Amygdala (tissue), 56 donors: ENCODE measurements at regions not wholly inside any gene's neighbourhood (a gene's known extent, or its start where the extent isn't known, plus 50 kb on each side); places are given as distances from the start of the nearest gene placed in this dataset.
"Not testable (repeated sequence)": the region's sequence is repeated elsewhere in the genome, so short reads cannot be mapped to it uniquely, and the experiment has no call there.

ENCODE experiments used
- DNase-seq, 56 donors: peaks; one replicate each; lab custom pipeline; 2025; lab: John Stamatoyannopoulos, UW

DNA sequence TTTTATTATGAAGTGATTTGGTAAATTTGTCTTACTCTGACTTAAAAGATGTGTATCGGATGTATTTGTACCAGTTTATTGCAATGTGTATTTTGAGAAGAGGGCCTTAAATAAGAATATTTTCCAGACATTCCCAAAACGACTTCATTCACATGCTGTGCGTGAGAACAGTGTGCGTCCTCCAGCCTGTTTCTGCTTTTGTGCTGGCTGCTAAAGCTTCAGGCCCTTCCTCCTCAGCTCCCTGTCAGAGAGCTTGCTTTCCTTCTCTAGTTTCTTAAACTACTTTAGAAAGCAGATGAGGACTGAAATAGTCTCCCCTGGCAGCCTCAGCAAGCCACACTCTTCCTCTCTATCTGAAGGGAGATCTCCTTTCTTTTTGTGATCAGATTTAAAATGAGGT is 157.8 kb downstream of the SAMD5 start:
- DNase-seq = peak in 1 of 56 donors; percentile 2

GRCh38 chr6:147667082-147667481 is 158.6 kb downstream of the SAMD5 start:
- no peak for DNase-seq

- DNase-seq = no peak
Observed at GRCh38 chr6:147674099-147674498, 165.6 kb downstream of the SAMD5 start.

DNA sequence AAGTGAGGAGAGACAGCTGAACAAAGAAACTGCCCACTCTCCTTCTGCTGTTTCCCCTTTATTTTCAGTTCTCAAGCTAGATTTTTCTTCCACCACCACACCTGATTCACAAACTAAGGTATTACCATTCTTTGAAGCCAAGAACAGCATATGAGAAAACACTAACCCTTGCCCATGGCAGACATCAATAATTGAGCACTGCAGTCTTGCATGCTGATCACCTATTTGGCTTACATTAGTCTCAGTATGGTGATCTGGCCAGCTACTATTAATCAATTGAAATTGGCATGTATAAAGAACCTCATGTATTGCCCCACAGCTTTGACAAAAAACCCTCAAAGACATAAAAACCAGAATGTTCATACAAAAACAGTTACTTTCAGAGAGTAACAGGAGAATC is 166.3 kb downstream of the SAMD5 start:
- DNase-seq = no peak

DNA sequence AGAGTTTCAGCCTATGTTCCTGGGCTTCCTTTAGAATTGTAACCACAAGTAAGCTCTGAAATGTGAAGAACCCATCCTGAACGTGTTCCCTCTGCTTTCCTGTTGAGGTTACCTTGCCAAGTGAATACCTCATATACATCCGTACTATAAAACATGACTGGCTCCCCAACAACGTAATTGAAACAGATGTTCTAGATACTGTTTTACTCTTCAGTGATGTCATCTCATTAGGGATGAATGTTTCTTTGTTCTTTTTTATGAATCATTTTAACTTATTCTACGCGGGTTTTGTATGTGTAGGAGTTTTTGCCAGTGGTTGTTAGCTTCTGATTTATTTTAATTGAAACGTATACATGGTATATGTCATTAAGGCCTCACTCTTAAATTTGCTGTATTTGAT is 166.8 kb downstream of the SAMD5 start:
- DNase-seq = no peak

DNA sequence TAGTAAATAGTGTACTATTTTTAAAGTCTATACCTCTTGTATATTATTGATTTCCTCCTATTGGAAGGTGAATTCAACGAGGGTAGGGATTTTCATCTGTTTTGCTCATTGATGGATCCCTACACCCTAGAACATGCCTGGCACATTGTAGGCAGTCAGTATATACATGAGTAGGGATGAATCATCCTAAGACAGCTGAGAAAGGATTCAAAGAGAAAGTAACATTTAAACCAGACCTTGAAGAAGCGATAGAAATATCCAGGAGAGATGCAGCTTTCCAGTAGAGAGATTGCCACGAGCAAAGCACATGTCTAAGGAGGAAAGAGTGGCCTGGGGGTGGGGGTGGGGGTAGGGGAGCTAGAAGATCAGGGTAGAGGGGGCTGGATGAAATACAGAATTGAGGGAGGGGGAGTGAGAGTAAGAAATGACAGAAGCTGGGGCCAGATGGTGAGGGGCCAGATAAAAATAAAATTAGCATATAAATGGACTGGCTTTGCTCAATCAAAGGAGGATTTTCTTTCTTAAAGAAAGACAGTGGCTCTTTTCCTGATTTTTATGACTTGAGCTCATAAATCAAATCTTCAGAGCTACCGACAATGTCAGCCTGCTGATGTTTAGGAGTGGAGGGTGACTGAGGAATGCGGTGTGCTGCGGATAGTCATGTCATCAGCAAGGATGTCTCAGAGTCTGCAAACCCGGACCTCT is 168.2 kb downstream of the SAMD5 start:
- peak in 1 of 56 donors; percentile 13 for DNase-seq

- no peak for DNase-seq
Observed at GRCh38 chr6:147677647-147678046, 169.2 kb downstream of the SAMD5 start.

DNA sequence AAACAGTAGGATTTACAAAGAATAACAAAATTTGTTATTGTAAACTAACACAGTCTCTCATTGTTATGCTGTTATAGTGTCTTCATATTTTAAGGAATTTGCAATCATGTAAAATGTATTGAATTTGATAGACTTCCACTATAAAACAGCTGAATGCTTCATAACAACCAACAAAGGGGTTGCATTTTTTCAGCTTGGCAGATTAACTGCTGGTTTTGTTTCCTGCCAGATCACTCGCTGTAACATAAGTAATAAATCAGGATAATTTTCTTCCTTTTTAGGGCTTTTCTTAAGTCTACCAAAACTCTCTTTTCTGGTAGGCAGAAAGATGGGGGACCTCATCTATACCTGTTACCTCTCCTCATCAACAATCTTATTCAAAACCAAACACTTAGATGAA is 169.8 kb downstream of the SAMD5 start:
- DNase-seq = no peak

DNA sequence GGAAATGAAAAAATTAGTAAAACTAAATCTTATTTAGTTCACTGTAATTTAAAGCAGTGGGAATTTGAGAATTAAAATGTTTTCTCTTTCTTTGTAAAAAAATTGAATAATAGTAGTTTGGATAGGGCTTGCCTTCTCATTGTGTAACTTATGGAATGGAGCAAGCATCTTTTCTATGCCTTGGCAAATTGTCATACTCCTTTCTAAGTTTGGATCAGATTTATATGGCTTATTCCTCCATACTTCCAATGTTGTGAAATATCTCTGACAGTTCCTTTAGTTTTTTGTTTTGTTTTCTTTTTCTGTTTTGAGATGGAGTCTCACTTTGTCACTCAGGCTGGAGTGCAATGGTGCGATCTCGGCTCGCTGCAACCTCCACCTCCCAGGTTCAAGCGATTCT is 176.4 kb downstream of the SAMD5 start:
- no peak for DNase-seq

GRCh38 chr6:147689398-147689797 is 180.9 kb downstream of the SAMD5 start:
- no peak for DNase-seq

DNA sequence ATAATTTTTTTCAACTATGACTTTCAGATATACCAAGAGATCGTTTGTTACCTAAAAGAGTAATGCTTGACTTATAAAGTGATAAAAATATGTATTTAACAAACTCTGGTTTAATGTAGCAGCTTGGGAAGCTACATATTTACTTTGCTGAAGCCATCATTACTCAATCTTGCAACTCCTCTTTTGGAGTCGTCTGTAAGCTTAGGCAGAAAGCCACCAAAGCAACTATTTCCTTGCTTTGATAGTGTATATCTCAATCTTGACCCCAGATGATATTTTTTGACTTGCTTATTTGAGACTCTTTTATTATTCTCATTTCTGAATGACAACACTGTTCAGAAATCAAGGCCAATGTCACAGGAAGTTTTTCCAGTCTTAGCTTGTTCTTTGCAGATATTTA is 183.0 kb downstream of the SAMD5 start:
- DNase-seq = no peak

DNA sequence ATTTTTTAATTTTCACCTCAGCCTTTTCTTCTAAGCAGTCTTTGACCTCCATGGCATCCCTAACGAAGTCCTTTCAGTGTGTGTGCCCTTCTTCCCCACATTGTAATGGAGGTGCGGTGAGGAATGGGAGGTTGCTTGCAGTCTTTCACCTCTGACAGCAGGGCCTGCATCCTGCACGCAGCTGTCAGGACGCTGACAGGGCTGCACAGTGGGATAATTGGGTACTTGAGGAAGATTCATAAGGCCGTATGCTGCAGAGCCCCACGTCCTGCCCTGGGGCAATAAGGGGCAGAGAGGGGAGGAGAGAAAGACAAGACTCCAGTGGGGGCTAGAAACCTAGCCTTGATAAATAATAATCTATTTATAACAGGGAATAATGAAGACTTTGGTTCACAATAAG is 184.7 kb downstream of the SAMD5 start:
- no peak for DNase-seq

GRCh38 chr6:147694556-147694955 is 186.1 kb downstream of the SAMD5 start:
- not testable (repeated sequence) for DNase-seq

DNA sequence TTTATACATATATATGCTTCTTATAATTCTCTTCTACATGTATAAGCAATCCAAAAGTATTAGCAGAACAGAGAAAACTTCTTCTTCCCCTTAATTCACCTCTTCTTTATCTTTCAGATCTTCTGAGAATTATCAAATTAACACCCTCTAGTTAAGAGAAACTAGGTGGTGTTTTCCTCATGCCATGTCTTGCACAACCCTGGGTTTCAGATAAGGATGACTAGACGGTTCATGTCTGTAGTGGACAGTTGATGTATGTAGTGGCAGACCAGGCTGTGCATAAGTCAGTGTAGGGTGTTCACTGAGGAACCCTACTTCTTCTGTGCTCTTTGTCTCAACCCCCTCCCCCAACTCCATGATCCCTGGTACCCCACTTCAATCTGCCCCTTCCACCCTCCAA is 187.3 kb downstream of the SAMD5 start:
- no peak for DNase-seq

GRCh38 chr6:147699140-147699539 is 190.7 kb downstream of the SAMD5 start:
- DNase-seq = no peak

DNA sequence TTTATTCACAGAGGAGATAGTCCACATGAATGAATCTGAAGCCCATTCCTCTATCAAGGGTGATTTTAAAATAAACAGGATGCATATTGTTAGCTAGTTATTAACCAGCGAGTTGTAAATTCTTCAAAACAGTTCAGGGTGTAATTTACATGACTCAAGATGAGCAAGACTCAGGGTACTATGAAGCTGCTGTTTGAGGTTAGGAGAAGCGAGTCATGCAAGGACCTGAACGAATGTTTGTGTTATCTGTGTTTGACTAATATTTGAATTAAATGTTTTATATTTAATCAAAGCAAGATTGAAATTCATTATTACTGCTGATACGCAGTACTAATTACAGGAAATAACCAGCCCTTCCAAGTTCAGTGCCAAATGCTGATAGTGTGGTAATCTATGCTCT is 191.1 kb downstream of the SAMD5 start:
- no peak for DNase-seq

- no peak for DNase-seq
Observed at GRCh38 chr6:147700436-147701209, 192.1 kb downstream of the SAMD5 start.

DNA sequence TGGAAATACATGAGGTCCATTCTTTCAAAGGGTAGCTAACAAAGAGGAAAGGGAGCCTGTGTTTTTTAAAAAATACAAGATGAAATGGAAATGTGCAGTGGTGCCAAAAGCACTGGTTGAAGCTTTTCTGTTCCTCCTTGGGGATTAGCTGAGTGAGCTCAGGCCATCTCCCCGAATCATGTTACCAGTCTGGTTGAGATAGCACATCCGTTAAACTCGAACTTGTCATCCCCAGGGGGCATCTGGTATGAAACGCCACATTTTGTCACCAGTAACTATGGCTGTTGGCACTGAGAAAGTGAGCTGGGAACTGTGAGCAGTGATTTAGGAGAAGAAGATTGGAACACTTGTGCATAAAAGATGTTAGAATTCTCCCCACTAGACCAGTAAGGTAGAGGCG is 196.2 kb downstream of the SAMD5 start:
- DNase-seq = no peak

DNA sequence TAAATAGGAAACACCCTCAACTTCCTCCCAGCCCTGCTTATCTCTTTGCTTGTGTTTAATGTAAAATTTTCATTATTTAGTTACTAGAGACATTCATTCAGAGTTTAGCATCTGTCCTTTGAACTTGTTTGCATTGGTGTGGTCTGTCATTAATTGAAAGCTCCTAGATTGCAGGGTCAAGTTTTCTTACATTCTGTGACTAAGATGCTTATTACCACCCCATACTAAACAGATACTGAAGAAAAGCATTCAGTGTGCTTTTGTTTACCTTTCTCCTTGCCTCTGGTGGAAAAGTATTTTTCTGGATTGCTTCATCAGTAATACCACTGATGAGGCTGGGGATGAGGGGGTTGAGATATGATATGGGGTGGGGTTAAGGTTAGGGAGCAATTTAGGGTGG is 199.0 kb downstream of the SAMD5 start:
- no peak for DNase-seq

GRCh38 chr6:147708170-147708569 is 199.7 kb downstream of the SAMD5 start:
- DNase-seq = no peak

DNA sequence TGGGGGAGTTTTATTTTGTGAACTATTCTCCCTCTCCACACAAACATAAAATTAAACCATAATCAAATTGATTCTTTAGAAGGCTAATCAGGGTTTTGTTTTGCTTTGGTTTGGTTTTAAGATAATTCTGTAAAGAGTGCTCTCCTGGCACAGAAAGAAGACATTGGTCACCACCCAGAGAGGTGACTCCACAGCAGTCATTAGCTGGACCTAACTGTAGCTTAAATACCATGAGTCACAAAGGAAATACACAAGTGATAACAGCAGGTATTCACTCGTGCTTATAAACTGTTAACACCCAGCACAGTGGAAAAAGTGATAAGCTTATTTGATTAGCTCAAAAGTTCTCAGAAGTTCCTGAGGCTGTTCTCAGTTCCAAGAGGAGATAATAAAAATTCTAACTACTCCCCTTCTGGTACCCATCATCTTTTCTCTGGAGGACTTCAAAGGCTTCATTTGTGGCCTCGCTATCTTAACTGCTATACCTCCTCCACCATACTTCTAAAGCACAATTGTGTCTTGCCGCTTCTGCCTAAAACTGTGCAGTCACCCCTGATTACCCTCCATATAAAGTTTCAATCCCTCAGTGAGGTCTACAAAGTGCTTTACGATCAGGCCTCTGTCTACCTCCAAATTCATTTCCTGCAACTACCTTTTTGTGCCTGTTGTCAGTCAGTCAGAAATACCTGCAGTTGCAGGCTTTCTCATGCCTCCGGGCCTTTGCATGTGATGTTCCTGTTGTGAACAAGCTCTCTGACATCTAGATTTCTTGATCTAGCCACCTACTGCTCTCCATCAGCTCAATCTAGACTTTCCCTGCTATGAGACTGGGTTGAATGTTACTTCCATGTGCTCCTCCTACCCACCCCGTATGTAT is 201.1 kb downstream of the SAMD5 start:
- DNase-seq = no peak
